HL-60 (cell line): ENCODE measurements at regions not wholly inside any gene's neighbourhood (a gene's known extent, or its start where the extent isn't known, plus 50 kb on each side); places are given as distances from the start of the nearest gene placed in this dataset.
"Not testable (repeated sequence)": the region's sequence is repeated elsewhere in the genome, so short reads cannot be mapped to it uniquely, and the experiment has no call there.

Source experiments
- TF ChIP-seq, protein P1 (sequence below): IDR thresholded peaks from one replicate; pipeline ENCODE4 v1.5.1; 2011; ENCODE audit warnings: low read length, control low read depth, inconsistent platforms; ENCODE audit not compliant: insufficient read depth
- TF ChIP-seq, protein P2 (sequence below): IDR thresholded peaks from 2 replicates; pipeline ENCODE4 v1.6.1; 2012; ENCODE audit warnings: low read depth; ENCODE audit not compliant: insufficient replicate concordance

DNA sequence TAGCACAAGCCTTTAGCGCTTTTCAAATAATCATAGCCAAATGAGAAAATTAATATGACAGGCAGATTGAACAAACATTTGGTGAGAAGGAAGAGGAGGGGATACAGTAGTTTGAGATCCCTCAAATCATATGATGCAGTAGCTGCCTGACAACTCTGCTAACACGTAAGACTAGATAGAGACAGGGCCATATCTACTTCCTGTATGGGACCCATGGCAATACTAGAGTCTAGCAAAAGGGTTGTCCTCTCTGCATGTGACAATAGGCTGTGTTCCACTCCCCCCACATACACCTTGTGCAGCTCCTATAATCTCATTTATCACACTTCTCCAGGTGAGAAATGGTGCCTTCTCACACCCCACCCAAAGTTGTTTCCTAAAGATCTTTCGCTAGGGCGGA is 134.2 kb upstream of the NBPF9 start:
- TF ChIP-seq, protein P1, sequence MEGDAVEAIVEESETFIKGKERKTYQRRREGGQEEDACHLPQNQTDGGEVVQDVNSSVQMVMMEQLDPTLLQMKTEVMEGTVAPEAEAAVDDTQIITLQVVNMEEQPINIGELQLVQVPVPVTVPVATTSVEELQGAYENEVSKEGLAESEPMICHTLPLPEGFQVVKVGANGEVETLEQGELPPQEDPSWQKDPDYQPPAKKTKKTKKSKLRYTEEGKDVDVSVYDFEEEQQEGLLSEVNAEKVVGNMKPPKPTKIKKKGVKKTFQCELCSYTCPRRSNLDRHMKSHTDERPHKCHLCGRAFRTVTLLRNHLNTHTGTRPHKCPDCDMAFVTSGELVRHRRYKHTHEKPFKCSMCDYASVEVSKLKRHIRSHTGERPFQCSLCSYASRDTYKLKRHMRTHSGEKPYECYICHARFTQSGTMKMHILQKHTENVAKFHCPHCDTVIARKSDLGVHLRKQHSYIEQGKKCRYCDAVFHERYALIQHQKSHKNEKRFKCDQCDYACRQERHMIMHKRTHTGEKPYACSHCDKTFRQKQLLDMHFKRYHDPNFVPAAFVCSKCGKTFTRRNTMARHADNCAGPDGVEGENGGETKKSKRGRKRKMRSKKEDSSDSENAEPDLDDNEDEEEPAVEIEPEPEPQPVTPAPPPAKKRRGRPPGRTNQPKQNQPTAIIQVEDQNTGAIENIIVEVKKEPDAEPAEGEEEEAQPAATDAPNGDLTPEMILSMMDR, result not testable (repeated sequence)
- TF ChIP-seq, protein P2, sequence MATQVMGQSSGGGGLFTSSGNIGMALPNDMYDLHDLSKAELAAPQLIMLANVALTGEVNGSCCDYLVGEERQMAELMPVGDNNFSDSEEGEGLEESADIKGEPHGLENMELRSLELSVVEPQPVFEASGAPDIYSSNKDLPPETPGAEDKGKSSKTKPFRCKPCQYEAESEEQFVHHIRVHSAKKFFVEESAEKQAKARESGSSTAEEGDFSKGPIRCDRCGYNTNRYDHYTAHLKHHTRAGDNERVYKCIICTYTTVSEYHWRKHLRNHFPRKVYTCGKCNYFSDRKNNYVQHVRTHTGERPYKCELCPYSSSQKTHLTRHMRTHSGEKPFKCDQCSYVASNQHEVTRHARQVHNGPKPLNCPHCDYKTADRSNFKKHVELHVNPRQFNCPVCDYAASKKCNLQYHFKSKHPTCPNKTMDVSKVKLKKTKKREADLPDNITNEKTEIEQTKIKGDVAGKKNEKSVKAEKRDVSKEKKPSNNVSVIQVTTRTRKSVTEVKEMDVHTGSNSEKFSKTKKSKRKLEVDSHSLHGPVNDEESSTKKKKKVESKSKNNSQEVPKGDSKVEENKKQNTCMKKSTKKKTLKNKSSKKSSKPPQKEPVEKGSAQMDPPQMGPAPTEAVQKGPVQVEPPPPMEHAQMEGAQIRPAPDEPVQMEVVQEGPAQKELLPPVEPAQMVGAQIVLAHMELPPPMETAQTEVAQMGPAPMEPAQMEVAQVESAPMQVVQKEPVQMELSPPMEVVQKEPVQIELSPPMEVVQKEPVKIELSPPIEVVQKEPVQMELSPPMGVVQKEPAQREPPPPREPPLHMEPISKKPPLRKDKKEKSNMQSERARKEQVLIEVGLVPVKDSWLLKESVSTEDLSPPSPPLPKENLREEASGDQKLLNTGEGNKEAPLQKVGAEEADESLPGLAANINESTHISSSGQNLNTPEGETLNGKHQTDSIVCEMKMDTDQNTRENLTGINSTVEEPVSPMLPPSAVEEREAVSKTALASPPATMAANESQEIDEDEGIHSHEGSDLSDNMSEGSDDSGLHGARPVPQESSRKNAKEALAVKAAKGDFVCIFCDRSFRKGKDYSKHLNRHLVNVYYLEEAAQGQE, result not testable (repeated sequence)
